ENCODE measurements at regions not wholly inside any gene's neighbourhood (a gene's known extent, or its start where the extent isn't known, plus 50 kb on each side); places are given as distances from the start of the nearest gene placed in this dataset.

GRCh38 chr4:122099896-122100295 lies 52.2 kb upstream of the BLTP1 start:
- TF ChIP-seq CTCF (conservative IDR thresholded peaks at IDR 0.05 in 1 of 2, IDR thresholded peaks at IDR 0.05 in 1 of 2; ENCODE audit: low read depth in 1 of 2, low read length in 2 of 2) (no peak), EZH2 (IDR thresholded peaks at IDR 0.05; ENCODE audit: low read length, missing control alignments) (no peak)
